ENCODE measurements at regions not wholly inside any gene's neighbourhood (a gene's known extent, or its start where the extent isn't known, plus 50 kb on each side); places are given as distances from the start of the nearest gene placed in this dataset.

- Histone ChIP-seq H3K27me3 (ENCODE audit: control insufficient read depth, extremely low read depth, insufficient read depth, low read length) (no peaks in the 10 kb centered on the region), H3K9me3 (ENCODE audit: control insufficient read depth, low read depth, low read length) (no peaks in the 10 kb centered on the region), H3K4me3 (ENCODE audit: control insufficient read depth in 2 of 3, extremely low read depth in 1 of 3, insufficient read depth in 2 of 3, low read depth in 1 of 3, low read length in 3 of 3) (no peak overlapping the region), H3K79me2 (ENCODE audit: control insufficient read depth, insufficient read depth, low read length) (no peaks in the 10 kb centered on the region), H3K4me2 (ENCODE audit: control insufficient read depth, extremely low read depth, insufficient read depth, low read depth, low read length) (no peak overlapping the region), H3K36me3 (ENCODE audit: control insufficient read depth in 2 of 2, extremely low read depth in 1 of 2, insufficient read depth in 2 of 2, low read length in 2 of 2) (no peaks in the 10 kb centered on the region), H3K4me1 (ENCODE audit: control insufficient read depth, extremely low read depth, insufficient read depth, low read length) (no peaks in the 10 kb centered on the region), H3K9ac (ENCODE audit: control insufficient read depth, extremely low read depth, insufficient read depth, low read length) (no peak overlapping the region), H3K27ac (ENCODE audit: control insufficient read depth, insufficient read depth, low read length) (no peak overlapping the region), H2AFZ (ENCODE audit: control insufficient read depth, low read length) (no peak overlapping the region), H4K20me1 (ENCODE audit: control insufficient read depth, extremely low read depth, insufficient read depth, low read length) (no peaks in the 10 kb centered on the region), H3K9me1 (ENCODE audit: control insufficient read depth, extremely low read depth, insufficient read depth, low read length) (no peaks in the 10 kb centered on the region)
- dilution Hi-C loops (cut with MboI; ENCODE audit: extremely low pct_ligation_motif_present, low sequenced_read_pairs): no loop called here
- DNase-seq (ENCODE audit: low read depth, low spot score): no peak
- FAIRE-seq: no peak
- no peak for TF ChIP-seq EZH2 (IDR thresholded peaks at IDR 0.05; ENCODE audit: low read length)
- no peak for TF ChIP-seq CTCF (optimal IDR thresholded peaks at IDR 0.05 in 1 of 3, IDR thresholded peaks at IDR 0.05 in 1 of 3, conservative IDR thresholded peaks at IDR 0.05 in 1 of 3; ENCODE audit: extremely low read depth in 1 of 3, insufficient read depth in 2 of 3, low read length in 3 of 3)
Observed at GRCh38 chr5:67807439-67807888, 408.1 kb upstream of the PIK3R1 start.

- Histone ChIP-seq H4K20me1 (ENCODE audit: control insufficient read depth, extremely low read depth, insufficient read depth, low read length) (no peaks in the 10 kb centered on the region), H3K36me3 (ENCODE audit: control insufficient read depth in 2 of 2, extremely low read depth in 1 of 2, insufficient read depth in 2 of 2, low read length in 2 of 2) (no peaks in the 10 kb centered on the region), H3K9ac (ENCODE audit: control insufficient read depth, extremely low read depth, insufficient read depth, low read length) (no peak overlapping the region), H3K27ac (ENCODE audit: control insufficient read depth, insufficient read depth, low read length) (no peak overlapping the region), H3K4me2 (ENCODE audit: control insufficient read depth, extremely low read depth, insufficient read depth, low read depth, low read length) (no peak overlapping the region), H3K79me2 (ENCODE audit: control insufficient read depth, insufficient read depth, low read length) (no peaks in the 10 kb centered on the region), H3K9me1 (ENCODE audit: control insufficient read depth, extremely low read depth, insufficient read depth, low read length) (no peaks in the 10 kb centered on the region), H3K27me3 (ENCODE audit: control insufficient read depth, extremely low read depth, insufficient read depth, low read length) (no peaks in the 10 kb centered on the region), H3K4me3 (ENCODE audit: control insufficient read depth in 2 of 3, extremely low read depth in 1 of 3, insufficient read depth in 2 of 3, low read depth in 1 of 3, low read length in 3 of 3) (no peak overlapping the region), H3K9me3 (ENCODE audit: control insufficient read depth, low read depth, low read length) (no peaks in the 10 kb centered on the region), H3K4me1 (ENCODE audit: control insufficient read depth, extremely low read depth, insufficient read depth, low read length) (no peaks in the 10 kb centered on the region), H2AFZ (ENCODE audit: control insufficient read depth, low read length) (no peak overlapping the region)
- FAIRE-seq (peak; percentile 62), DNase-seq (ENCODE audit: low read depth, low spot score) (no peak)
- dilution Hi-C loops (cut with MboI; ENCODE audit: extremely low pct_ligation_motif_present, low sequenced_read_pairs): no loop called here
- TF ChIP-seq CTCF (optimal IDR thresholded peaks at IDR 0.05 in 1 of 3, IDR thresholded peaks at IDR 0.05 in 1 of 3, conservative IDR thresholded peaks at IDR 0.05 in 1 of 3; ENCODE audit: extremely low read depth in 1 of 3, insufficient read depth in 2 of 3, low read length in 3 of 3) (no peak), EZH2 (IDR thresholded peaks at IDR 0.05; ENCODE audit: low read length) (no peak)
Observed at GRCh38 chr5:67806654-67807438, 408.7 kb upstream of the PIK3R1 start.
